H9 (cell line): ENCODE measurements at regions not wholly inside any gene's neighbourhood (a gene's known extent, or its start where the extent isn't known, plus 50 kb on each side); places are given as distances from the start of the nearest gene placed in this dataset.
"Not testable (repeated sequence)": the region's sequence is repeated elsewhere in the genome, so short reads cannot be mapped to it uniquely, and the experiment has no call there.

Experiments
- DNase-seq: peaks from one replicate; pipeline ENCODE4 v3.0.0-alpha.2; 2017
- H2AFZ ChIP-seq: one replicate; pipeline ENCODE4 v1.6.1; 2013; ENCODE audit warnings: mild to moderate bottlenecking, low read length, control low read depth, moderate library complexity
- H2AK5ac ChIP-seq: 2 replicates; pipeline ENCODE4 v1.6.1; 2013; ENCODE audit warnings: low read length, control low read depth, mixed read lengths; ENCODE audit not compliant: insufficient read length
- H2BK120ac ChIP-seq: one replicate; pipeline ENCODE4 v1.6.1; 2013; ENCODE audit warnings: low read depth, mild to moderate bottlenecking, low read length, control low read depth, inconsistent platforms; ENCODE audit not compliant: poor library complexity, severe bottlenecking
- H2BK12ac ChIP-seq: 2 replicates; pipeline ENCODE4 v1.6.1; 2013; ENCODE audit warnings: low read length, control low read depth, mixed read lengths, low read depth; ENCODE audit not compliant: insufficient read length
- H2BK15ac ChIP-seq: 2 replicates; pipeline ENCODE4 v1.6.1; 2013; ENCODE audit warnings: low read depth, low read length, control low read depth
- H2BK20ac ChIP-seq: one replicate; pipeline ENCODE4 v1.6.1; 2013; ENCODE audit warnings: low read depth, mild to moderate bottlenecking, low read length, control low read depth, inconsistent platforms; ENCODE audit not compliant: poor library complexity, severe bottlenecking
- H2BK5ac ChIP-seq: 2 replicates; pipeline ENCODE4 v1.6.1; 2013; ENCODE audit warnings: low read length, control low read depth, mixed read lengths; ENCODE audit not compliant: insufficient read length
- H3K14ac ChIP-seq: 2 replicates; pipeline ENCODE4 v1.6.1; 2013; ENCODE audit warnings: low read length, control low read depth; ENCODE audit not compliant: insufficient read depth
- H3K18ac ChIP-seq: 2 replicates; pipeline ENCODE4 v1.6.1; 2013; ENCODE audit warnings: low read depth, mild to moderate bottlenecking, mixed read lengths, low read length, control low read depth; ENCODE audit not compliant: insufficient read length
- H3K23ac ChIP-seq: 2 replicates; pipeline ENCODE4 v1.6.1; 2013; ENCODE audit warnings: low read length, control low read depth, mixed read lengths, low read depth; ENCODE audit not compliant: insufficient read length
- H3K23me2 ChIP-seq: 2 replicates; pipeline ENCODE4 v1.6.1; 2013; ENCODE audit warnings: low read depth, mild to moderate bottlenecking, mixed read lengths, low read length, control low read depth; ENCODE audit not compliant: insufficient read length, poor library complexity, severe bottlenecking
- H3K27ac ChIP-seq: 2 replicates; pipeline ENCODE4 v1.5.1; 2013; ENCODE audit warnings: low read length, control low read depth, mixed read lengths, low read depth; ENCODE audit not compliant: insufficient read length
- H3K27me3 ChIP-seq: 2 replicates; pipeline ENCODE4 v1.6.1; 2013; ENCODE audit warnings: low read length, control low read depth, inconsistent platforms; ENCODE audit not compliant: insufficient read depth
- H3K4ac ChIP-seq: 2 replicates; pipeline ENCODE4 v1.6.1; 2013; ENCODE audit warnings: low read depth, mild to moderate bottlenecking, control low read depth, inconsistent platforms, low read length, moderate library complexity
- H3K4me1 ChIP-seq: 2 replicates; pipeline ENCODE4 v1.6.1; 2013; ENCODE audit warnings: low read length, control low read depth, inconsistent platforms; ENCODE audit not compliant: insufficient read depth
- H3K4me2 ChIP-seq: 2 replicates; pipeline ENCODE4 v1.6.1; 2013; ENCODE audit warnings: low read length, control low read depth, mixed read lengths; ENCODE audit not compliant: insufficient read length, insufficient read depth
- H3K56ac ChIP-seq: 2 replicates; pipeline ENCODE4 v1.6.1; 2013; ENCODE audit warnings: low read depth, mild to moderate bottlenecking, mixed read lengths, low read length, control low read depth; ENCODE audit not compliant: insufficient read length
- H3K79me1 ChIP-seq: 2 replicates; pipeline ENCODE4 v1.6.1; 2013; ENCODE audit warnings: low read depth, mild to moderate bottlenecking, moderate library complexity, low read length, control low read depth, inconsistent platforms; ENCODE audit not compliant: insufficient read depth, poor library complexity, severe bottlenecking
- H3K79me2 ChIP-seq: 2 replicates; pipeline ENCODE4 v1.6.1; 2013; ENCODE audit warnings: low read length, control low read depth, inconsistent platforms; ENCODE audit not compliant: insufficient read depth
- H3K9ac ChIP-seq: 2 replicates; pipeline ENCODE4 v1.6.1; 2013; ENCODE audit warnings: low read length, control low read depth, mixed read lengths; ENCODE audit not compliant: insufficient read length; ENCODE audit errors: extremely low read depth
- H3K9me3 ChIP-seq: one replicate; pipeline ENCODE4 v1.6.1; 2013; ENCODE audit warnings: low read depth, low read length, inconsistent platforms; ENCODE audit not compliant: control insufficient read depth
- H3T11ph ChIP-seq: one replicate; pipeline ENCODE4 v1.6.1; 2013; ENCODE audit warnings: mild to moderate bottlenecking, low read length, control low read depth, inconsistent platforms
- H4K20me1 ChIP-seq: one replicate; pipeline ENCODE4 v1.6.1; 2013; ENCODE audit not compliant: control insufficient read depth, insufficient read length, insufficient read depth
- H4K5ac ChIP-seq: 2 replicates; pipeline ENCODE4 v1.6.1; 2013; ENCODE audit warnings: low read depth, mild to moderate bottlenecking, mixed read lengths, low read length, control low read depth; ENCODE audit not compliant: insufficient read length
- H4K8ac ChIP-seq: replicated peaks from 2 replicates; pipeline ENCODE4 v1.6.1; 2013; ENCODE audit warnings: low read length, control low read depth, mixed read lengths, low read depth; ENCODE audit not compliant: insufficient read length
- H4K91ac ChIP-seq: 2 replicates; pipeline ENCODE4 v1.6.1; 2013; ENCODE audit warnings: low read depth, mild to moderate bottlenecking, moderate library complexity, mixed read lengths, low read length, control low read depth; ENCODE audit not compliant: insufficient read length
- H3K27ac Mint-ChIP-seq, 3 experiments: 2 replicates in 2 of 3; 3 replicates in 1 of 3; pipeline ENCODE4 v1.8.0; 2020 to 2021; ENCODE audit warnings: mixed read lengths in 3 of 3, mild to moderate bottlenecking in 1 of 3, moderate library complexity in 1 of 3
- H3K27me3 Mint-ChIP-seq: 2 replicates; pipeline ENCODE4 v1.8.0; 2021; ENCODE audit warnings: low read depth, mild to moderate bottlenecking, moderate library complexity, mixed read lengths
- H3K36me3 Mint-ChIP-seq, 3 experiments: 2 replicates in 2 of 3; 3 replicates in 1 of 3; pipeline ENCODE4 v1.8.0; 2020 to 2021; ENCODE audit warnings: low read depth in 3 of 3, mixed read lengths in 3 of 3; ENCODE audit not compliant: insufficient read depth in 1 of 3
- H3K4me1 Mint-ChIP-seq, 2 experiments: 2 replicates each; pipeline ENCODE4 v1.8.0; 2020; ENCODE audit warnings: mixed read lengths in 2 of 2
- H3K4me3 Mint-ChIP-seq, 2 experiments: 2 replicates in 1 of 2; 3 replicates in 1 of 2; pipeline ENCODE4 v1.8.0; 2020 to 2021; ENCODE audit warnings: mild to moderate bottlenecking in 2 of 2, mixed read lengths in 2 of 2, moderate library complexity in 1 of 2
- H3K9me3 Mint-ChIP-seq, 2 experiments: 2 replicates in 1 of 2; 3 replicates in 1 of 2; pipeline ENCODE4 v1.8.0; 2020; ENCODE audit warnings: mild to moderate bottlenecking in 2 of 2, mixed read lengths in 2 of 2, moderate library complexity in 1 of 2
- CTCF ChIP-seq: fragments of 200-600 bp; sonication (generic); conservative IDR thresholded peaks from 3 replicates; pipeline ENCODE4 v1.8.0; 2021; ENCODE audit warnings: antibody characterized with exemption, mild to moderate bottlenecking
- WGBS: extraction: QIAGEN DNeasy Blood & Tissue Kit; methylation state at CpG from one replicate; pipeline ENCODE4 v1.1.7; 2013; ENCODE audit warnings: missing lambda C conversion rate, low lambda C conversion rate, mixed read lengths; ENCODE audit not compliant: insufficient read length; ENCODE audit errors: extremely low coverage; 5-methylcytosine and 5-hydroxymethylcytosine counted together

GRCh38 chrX:107389726-107390125, 59.7 kb upstream of the FRMPD3 start:
- no peaks in the 10 kb centered on the region for H4K20me1 ChIP-seq
- H3K27me3 ChIP-seq, result no peaks in the 10 kb centered on the region
- no peak overlapping the region for H3K4me2 ChIP-seq
- no peak overlapping the region for H2BK15ac ChIP-seq
- peaks cover 0 to 4% (median 2%) of the 10 kb centered on the region in 3 experiments; a peak in 2 of 7 replicates for H3K36me3 Mint-ChIP-seq
- no peak overlapping the region for H3K27ac ChIP-seq
- H3K4me1 Mint-ChIP-seq, result peaks cover 0 to 6% of the 10 kb centered on the region in 2 experiments; a peak in 3 of 4 replicates
- H3K4ac ChIP-seq, result no peak overlapping the region
- no peak for DNase-seq
- no peak overlapping the region for H2BK120ac ChIP-seq
- H3K23ac ChIP-seq, result no peak overlapping the region
- H2BK5ac ChIP-seq, result no peak overlapping the region
- no peaks in the 10 kb centered on the region for H3K9me3 ChIP-seq
- no peak overlapping the region for H2BK20ac ChIP-seq
- no peak overlapping the region for H2AK5ac ChIP-seq
- no peaks in the 10 kb centered on the region for H3K23me2 ChIP-seq
- H2AFZ ChIP-seq, result no peak overlapping the region
- H3K79me1 ChIP-seq, result no peaks in the 10 kb centered on the region
- no peak overlapping the region for H3K9ac ChIP-seq
- no peaks in the 10 kb centered on the region; the same call in 1 of the 2 replicates for H3K27me3 Mint-ChIP-seq
- peaks cover 3 to 47% of the 10 kb centered on the region in 2 experiments; a peak in 4 of 5 replicates for H3K9me3 Mint-ChIP-seq
- H3T11ph ChIP-seq, result no peak overlapping the region
- no peak overlapping the region for H2BK12ac ChIP-seq
- H4K8ac ChIP-seq, result no peak overlapping the region
- no peaks in the 10 kb centered on the region for H3K79me2 ChIP-seq
- peaks cover 2% of the 10 kb centered on the region; the same call in 1 of the 2 replicates for H3K4me1 ChIP-seq
- no CpG with 5 or more reads among the region's 2 CpGs for WGBS
- no peak overlapping the region for H4K91ac ChIP-seq
- H3K18ac ChIP-seq, result no peak overlapping the region
- TF ChIP-seq CTCF, result no peak
- H4K5ac ChIP-seq, result no peak overlapping the region
- H3K56ac ChIP-seq, result no peak overlapping the region
- H3K27ac Mint-ChIP-seq, result no peak overlapping the region
- H3K4me3 Mint-ChIP-seq, result no peak overlapping the region
- no peak overlapping the region for H3K14ac ChIP-seq

GRCh38 chrX:107393656-107394055, 55.8 kb upstream of the FRMPD3 start:
- no CpG with 5 or more reads among the region's 1 CpG for WGBS
- not testable (repeated sequence) for H4K5ac ChIP-seq, H3K18ac ChIP-seq, H3K27ac ChIP-seq, H3K14ac ChIP-seq, H3K4me2 ChIP-seq, H3K27ac Mint-ChIP-seq, H3K4ac ChIP-seq, H3K4me1 ChIP-seq, H4K91ac ChIP-seq, H3K9ac ChIP-seq, H4K20me1 ChIP-seq, H3K36me3 Mint-ChIP-seq, H2BK12ac ChIP-seq, H3T11ph ChIP-seq, H3K23ac ChIP-seq, H3K4me1 Mint-ChIP-seq, H4K8ac ChIP-seq, H2BK15ac ChIP-seq, H3K79me2 ChIP-seq, H3K4me3 Mint-ChIP-seq, H3K27me3 ChIP-seq, H2AK5ac ChIP-seq, H2BK120ac ChIP-seq, H3K56ac ChIP-seq, H2BK5ac ChIP-seq, H2BK20ac ChIP-seq, H3K9me3 ChIP-seq, H3K79me1 ChIP-seq, DNase-seq, H3K27me3 Mint-ChIP-seq, H3K23me2 ChIP-seq, H2AFZ ChIP-seq
- peaks cover 3 to 58% of the 10 kb centered on the region in 2 experiments; a peak in 4 of 5 replicates for H3K9me3 Mint-ChIP-seq
